ENCODE measurements at regions not wholly inside any gene's neighbourhood (a gene's known extent, or its start where the extent isn't known, plus 50 kb on each side); places are given as distances from the start of the nearest gene placed in this dataset.

- TF ChIP-seq POLR2AphosphoS5 (IDR thresholded peaks at IDR 0.05) (no peak), CTCF (IDR thresholded peaks at IDR 0.05) (no peak), EP300 (IDR thresholded peaks at IDR 0.05) (no peak)
These were observed 106.8 kb downstream of the PXDC1 start for GRCh38 chr6:3644739-3645012.

All from esophagus muscularis mucosa (tissue), 4 donors.